Activated B cell treated with CpG ODN at 0.5 μM for 24 hours (primary cell): ENCODE measurements at regions not wholly inside any gene's neighbourhood (a gene's known extent, or its start where the extent isn't known, plus 50 kb on each side); places are given as distances from the start of the nearest gene placed in this dataset.
"Not testable (repeated sequence)": the region's sequence is repeated elsewhere in the genome, so short reads cannot be mapped to it uniquely, and the experiment has no call there.

Source experiments
- ATAC-seq: fragments of 200-7000 bp; cut with Tn5 transposase; one replicate; pipeline ENCODE4 v1.10.0; 2021; ENCODE audit warnings: low read depth, mild to moderate bottlenecking, moderate library complexity
- CTCF ChIA-PET: fragments of 350-600 bp; sonication (Branson Sonifier 250); formaldehyde crosslinking; loops from one replicate; lab custom pipeline; 2021; ENCODE audit warnings: antibody characterized with exemption; lab: Charles Lee
- POLR2A ChIA-PET: fragments of 350-600 bp; sonication (Branson Sonifier 250); formaldehyde crosslinking; loops from one replicate; lab custom pipeline; 2021; ENCODE audit warnings: antibody characterized with exemption; lab: Charles Lee
- DNase-seq: peaks from one replicate; pipeline ENCODE4 v3.0.0; 2022
- H3K27ac Mint-ChIP-seq: one replicate; pipeline ENCODE4 v1.8.0; 2020; ENCODE audit warnings: mixed read lengths
- H3K27me3 Mint-ChIP-seq: one replicate; pipeline ENCODE4 v1.8.0; 2021; ENCODE audit warnings: mixed read lengths
- H3K36me3 Mint-ChIP-seq: one replicate; pipeline ENCODE4 v1.8.0; 2021; ENCODE audit warnings: low read depth, mixed read lengths
- H3K4me1 Mint-ChIP-seq: one replicate; pipeline ENCODE4 v1.8.0; 2021; ENCODE audit warnings: mixed read lengths
- H3K4me3 Mint-ChIP-seq: one replicate; pipeline ENCODE4 v1.8.0; 2020; ENCODE audit warnings: mild to moderate bottlenecking, mixed read lengths
- H3K9me3 Mint-ChIP-seq: one replicate; pipeline ENCODE4 v1.8.0; 2020; ENCODE audit warnings: mixed read lengths
- intact Hi-C: fragments of 100-400 bp; cut with micrococcal nuclease; formaldehyde crosslinking; loops from one replicate; pipeline ENCODE4 v1.15.1; 2024
- TF ChIP-seq, protein P1 (sequence below): fragments of 200-600 bp; IDR thresholded peaks from one replicate; pipeline ENCODE4 v1.8.0; 2022; ENCODE audit warnings: antibody characterized with exemption, mild to moderate bottlenecking

DNA sequence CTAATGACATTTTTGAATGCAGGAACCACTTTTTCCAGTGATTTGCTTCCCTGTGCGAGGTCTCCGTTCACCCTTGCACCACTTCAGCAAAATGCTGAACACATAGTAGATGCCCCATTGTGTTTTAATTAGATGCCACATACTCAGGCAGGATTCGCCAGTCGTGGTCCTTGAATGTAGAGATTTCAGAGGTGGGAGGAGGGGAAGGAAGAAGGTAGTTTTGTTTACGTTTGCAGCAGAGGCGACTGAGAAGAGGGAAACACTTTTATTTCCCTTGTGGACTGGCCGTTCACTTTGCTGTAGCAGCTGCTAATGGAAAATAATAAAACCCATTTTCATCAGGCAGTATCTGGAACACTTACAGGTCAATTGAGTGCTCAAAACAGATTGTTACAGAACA, 262.8 kb upstream of the TBL1XR1 start:
- ChIA-PET POLR2A (no interaction called here), CTCF (no interaction called here)
- DNase-seq = no peak
- Mint-ChIP-seq H3K27ac (no peak overlapping the region), H3K4me3 (no peak overlapping the region), H3K36me3 (no peaks in the 10 kb centered on the region), H3K4me1 (no peaks in the 10 kb centered on the region), H3K9me3 (no peaks in the 10 kb centered on the region), H3K27me3 (no peaks in the 10 kb centered on the region)
- no peak for ATAC-seq
- TF ChIP-seq, protein P1, sequence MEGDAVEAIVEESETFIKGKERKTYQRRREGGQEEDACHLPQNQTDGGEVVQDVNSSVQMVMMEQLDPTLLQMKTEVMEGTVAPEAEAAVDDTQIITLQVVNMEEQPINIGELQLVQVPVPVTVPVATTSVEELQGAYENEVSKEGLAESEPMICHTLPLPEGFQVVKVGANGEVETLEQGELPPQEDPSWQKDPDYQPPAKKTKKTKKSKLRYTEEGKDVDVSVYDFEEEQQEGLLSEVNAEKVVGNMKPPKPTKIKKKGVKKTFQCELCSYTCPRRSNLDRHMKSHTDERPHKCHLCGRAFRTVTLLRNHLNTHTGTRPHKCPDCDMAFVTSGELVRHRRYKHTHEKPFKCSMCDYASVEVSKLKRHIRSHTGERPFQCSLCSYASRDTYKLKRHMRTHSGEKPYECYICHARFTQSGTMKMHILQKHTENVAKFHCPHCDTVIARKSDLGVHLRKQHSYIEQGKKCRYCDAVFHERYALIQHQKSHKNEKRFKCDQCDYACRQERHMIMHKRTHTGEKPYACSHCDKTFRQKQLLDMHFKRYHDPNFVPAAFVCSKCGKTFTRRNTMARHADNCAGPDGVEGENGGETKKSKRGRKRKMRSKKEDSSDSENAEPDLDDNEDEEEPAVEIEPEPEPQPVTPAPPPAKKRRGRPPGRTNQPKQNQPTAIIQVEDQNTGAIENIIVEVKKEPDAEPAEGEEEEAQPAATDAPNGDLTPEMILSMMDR = no peak
- intact Hi-C loops = loop anchor here (5.0 kb wide), 1 partner anchor 53 kb away; no protein-coding TSS in a partner anchor

DNA sequence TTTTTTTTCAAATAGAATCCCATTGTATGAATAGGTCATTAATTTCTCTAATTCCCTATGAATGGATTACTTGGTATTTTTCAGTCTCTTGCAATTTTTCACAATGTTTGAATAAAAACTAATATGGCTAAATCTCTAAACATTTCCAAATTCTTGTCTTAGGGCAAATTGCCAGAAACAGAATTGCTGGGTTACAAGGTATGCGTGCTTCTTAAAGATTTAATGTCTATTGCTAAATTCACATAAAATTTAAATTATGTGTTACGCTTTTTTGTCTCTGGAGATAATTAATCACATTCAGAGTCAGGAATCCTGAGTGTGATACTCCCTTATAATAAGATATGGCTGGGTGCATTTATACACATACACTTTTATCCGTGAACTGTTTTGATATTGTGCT, 264.5 kb upstream of the TBL1XR1 start:
- ATAC-seq (no peak), DNase-seq (no peak)
- TF ChIP-seq, protein P1 = no peak
- H3K36me3 Mint-ChIP-seq = no peaks in the 10 kb centered on the region
- no peak overlapping the region for H3K4me3 Mint-ChIP-seq
- no peaks in the 10 kb centered on the region for H3K4me1 Mint-ChIP-seq
- H3K9me3 Mint-ChIP-seq = no peaks in the 10 kb centered on the region
- POLR2A ChIA-PET = no interaction called here
- CTCF ChIA-PET = no interaction called here
- H3K27me3 Mint-ChIP-seq = no peaks in the 10 kb centered on the region
- intact Hi-C loops = loop anchor here (5.0 kb wide), 1 partner anchor 54 kb away; no protein-coding TSS in a partner anchor
- no peak overlapping the region for H3K27ac Mint-ChIP-seq

DNA sequence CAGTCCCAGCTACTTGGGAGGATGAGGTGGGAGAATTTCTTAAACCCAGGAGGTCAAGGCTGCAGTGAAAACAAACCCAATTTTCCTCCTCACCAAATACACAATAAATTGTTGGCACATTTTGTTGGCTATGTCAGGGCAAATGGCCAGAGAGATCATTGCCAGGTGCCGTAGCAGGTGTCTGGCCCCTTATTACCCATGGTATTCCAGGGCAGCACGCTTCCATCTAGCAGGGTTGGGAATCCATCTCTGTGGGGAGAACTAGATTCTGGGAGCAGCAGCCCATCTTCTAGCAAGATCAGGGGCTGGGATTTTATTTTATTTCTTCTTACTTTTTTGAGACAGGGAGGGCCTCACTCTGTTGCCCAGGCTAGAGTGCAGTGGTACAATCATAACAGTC, 266.1 kb upstream of the TBL1XR1 start:
- intact Hi-C loops = loop anchor here (5.0 kb wide), 1 partner anchor 56 kb away; no protein-coding TSS in a partner anchor
- POLR2A ChIA-PET, H3K36me3 Mint-ChIP-seq, CTCF ChIA-PET, ATAC-seq, H3K27ac Mint-ChIP-seq, H3K4me3 Mint-ChIP-seq, H3K27me3 Mint-ChIP-seq, H3K9me3 Mint-ChIP-seq, H3K4me1 Mint-ChIP-seq, DNase-seq: not testable (repeated sequence)

DNA sequence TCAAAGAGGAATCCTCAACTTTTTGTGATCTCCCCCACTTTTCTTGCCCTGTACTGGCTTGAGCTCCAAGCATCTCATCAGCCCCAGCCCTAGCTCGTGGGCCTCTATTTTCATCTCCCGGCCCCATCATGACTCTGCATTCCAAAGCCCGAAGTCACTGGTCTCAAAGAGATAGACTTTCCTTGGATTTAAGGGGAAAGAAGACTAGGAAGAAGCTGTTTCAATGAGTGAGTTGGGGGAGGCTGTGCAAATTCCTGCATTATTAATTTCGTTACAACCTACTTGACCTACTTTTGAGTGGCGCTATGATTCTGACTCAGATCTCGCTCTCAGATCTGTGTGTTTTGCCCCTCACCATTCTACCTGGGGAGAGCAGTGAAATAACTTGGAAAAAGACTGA, 266.6 kb upstream of the TBL1XR1 start:
- no peaks in the 10 kb centered on the region for H3K36me3 Mint-ChIP-seq
- no peak overlapping the region for H3K4me3 Mint-ChIP-seq
- DNase-seq = no peak
- ChIA-PET CTCF (no interaction called here), POLR2A (no interaction called here)
- H3K9me3 Mint-ChIP-seq = no peaks in the 10 kb centered on the region
- H3K27me3 Mint-ChIP-seq = no peaks in the 10 kb centered on the region
- no peaks in the 10 kb centered on the region for H3K4me1 Mint-ChIP-seq
- H3K27ac Mint-ChIP-seq = no peak overlapping the region
- TF ChIP-seq, protein P1 = no peak
- intact Hi-C loops = loop anchor here (5.0 kb wide), 1 partner anchor 57 kb away; no protein-coding TSS in a partner anchor
- no peak for ATAC-seq

DNA sequence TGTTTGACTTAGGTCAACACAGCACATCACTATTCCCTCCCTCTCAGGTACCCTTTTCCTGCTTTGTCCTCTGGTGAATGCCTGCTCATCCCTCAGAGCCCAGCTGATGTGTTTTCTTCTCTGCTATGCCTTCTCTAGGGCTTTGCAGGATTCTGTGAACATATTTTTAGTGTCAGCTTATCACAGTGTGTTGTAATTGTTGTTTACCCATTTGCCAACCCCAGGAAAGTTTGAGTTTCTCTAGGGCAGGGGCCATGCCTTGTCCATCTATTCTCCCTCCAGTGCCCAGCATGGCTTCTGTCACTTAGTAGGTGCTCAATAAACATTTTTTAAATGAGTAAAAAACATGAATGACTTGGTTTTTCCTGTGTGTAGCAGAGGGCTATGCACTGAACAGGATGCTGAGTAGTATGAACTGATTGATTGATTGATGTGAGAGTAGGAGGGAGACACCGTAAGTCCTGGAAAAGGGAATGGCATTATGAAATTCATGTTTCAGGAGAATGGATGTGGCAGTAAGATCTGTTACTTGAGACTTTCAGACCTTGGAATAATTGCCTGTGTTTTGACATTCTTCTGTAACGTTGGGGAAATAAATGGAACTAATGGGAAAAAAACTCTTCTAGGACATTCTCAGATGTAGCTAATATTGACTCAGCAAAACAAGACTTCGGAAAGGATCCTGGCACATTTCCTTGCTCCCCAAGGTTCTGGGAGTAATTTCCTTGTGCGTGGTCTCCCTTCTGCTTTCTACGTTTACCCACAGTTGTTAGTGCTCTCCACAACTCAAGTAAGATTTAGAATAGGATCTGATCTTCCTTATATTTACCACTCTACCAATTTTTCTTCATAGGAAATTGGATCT, 267.3 kb upstream of the TBL1XR1 start:
- Mint-ChIP-seq H3K36me3 (no peaks in the 10 kb centered on the region), H3K9me3 (no peaks in the 10 kb centered on the region), H3K4me1 (no peaks in the 10 kb centered on the region), H3K27ac (no peak overlapping the region), H3K27me3 (no peaks in the 10 kb centered on the region), H3K4me3 (no peak overlapping the region)
- TF ChIP-seq, protein P1 = no peak
- intact Hi-C loops = loop anchor here (5.0 kb wide), 1 partner anchor 57 kb away; no protein-coding TSS in a partner anchor
- ChIA-PET POLR2A (no interaction called here), CTCF (no interaction called here)
- ATAC-seq = no peak
- DNase-seq = no peak
